Medulla oblongata (tissue), 1 donor: ENCODE measurements at regions not wholly inside any gene's neighbourhood (a gene's known extent, or its start where the extent isn't known, plus 50 kb on each side); places are given as distances from the start of the nearest gene placed in this dataset.

Experiments
- DNase-seq: peaks from one replicate; pipeline ENCODE4 v3.0.0-alpha.2; 2015; ENCODE audit errors: extremely low spot score

DNA sequence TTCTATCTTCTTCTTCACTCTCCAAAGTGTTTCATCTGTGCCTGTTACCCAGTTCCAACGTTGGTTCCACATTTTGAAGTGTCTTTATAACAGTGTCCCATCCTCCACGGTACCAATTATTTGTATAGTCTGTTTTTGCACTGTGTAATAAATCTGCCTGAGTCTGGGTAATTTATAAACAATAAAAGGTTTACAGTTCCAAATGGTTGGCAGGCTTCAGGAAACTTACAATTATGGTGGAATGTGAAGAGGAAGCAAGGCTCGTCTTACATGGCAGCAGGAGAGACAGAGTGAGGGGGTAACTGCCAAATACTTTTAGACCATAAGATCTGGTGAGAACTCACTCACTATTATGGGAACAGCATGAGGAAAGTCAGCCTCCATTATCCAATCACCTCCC, 465.4 kb upstream of the CDH9 start:
- no peak for DNase-seq

DNA sequence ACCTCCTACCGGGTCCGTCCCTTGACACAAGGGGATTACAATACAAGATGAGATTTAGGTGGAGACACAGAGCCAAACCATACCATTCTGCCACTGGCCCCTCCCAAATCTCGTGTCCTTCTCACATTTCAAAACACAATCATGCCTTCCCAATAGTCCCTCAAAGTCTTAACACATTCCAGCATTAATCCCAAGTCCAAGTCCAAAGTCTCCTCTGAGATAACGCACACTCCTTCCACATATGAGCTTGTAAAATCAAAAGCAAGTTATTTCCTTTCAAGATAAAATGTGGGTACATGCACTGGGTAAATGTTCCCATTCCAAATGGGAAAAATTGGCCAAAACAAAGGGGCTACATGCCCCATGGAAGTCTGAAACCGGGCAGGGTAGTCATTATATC, 463.9 kb upstream of the CDH9 start:
- no peak for DNase-seq

DNA sequence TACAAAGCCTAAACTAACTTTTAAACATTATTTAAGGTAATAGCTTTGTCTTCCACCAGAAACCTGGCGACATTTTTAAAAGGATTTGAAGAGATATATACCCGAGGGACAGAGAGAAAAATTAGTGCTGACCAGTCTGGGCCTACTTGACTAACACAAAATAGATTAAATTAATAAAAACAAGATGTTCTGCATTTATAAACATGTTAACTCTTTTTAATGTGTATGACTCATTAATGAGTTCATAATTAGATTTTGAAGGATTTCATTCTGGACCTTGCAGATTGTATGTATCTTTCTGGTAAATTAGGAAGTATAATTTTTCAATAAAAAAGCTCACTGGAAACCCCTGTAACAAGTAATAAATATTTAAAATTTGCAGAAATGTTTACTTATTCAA, 459.1 kb upstream of the CDH9 start:
- DNase-seq: no peak

DNA sequence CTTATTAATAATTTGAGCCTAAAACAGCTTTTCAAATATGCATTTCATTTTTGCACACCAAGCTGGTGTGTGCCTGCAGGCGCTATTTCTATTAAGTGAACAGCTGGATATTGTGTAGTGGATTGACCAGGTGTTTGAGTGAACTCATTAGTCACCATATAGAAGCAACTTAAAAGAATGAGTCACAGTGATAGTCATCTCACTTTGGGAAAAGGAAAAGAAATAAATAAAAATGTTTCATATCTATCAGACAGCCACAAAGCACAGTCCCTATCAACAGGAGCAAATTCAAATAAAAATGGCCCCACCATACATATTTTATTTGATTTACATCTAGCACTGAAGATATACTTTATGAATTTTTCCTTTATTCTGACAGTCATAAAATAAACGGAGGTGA, 456.5 kb upstream of the CDH9 start:
- no peak for DNase-seq

DNA sequence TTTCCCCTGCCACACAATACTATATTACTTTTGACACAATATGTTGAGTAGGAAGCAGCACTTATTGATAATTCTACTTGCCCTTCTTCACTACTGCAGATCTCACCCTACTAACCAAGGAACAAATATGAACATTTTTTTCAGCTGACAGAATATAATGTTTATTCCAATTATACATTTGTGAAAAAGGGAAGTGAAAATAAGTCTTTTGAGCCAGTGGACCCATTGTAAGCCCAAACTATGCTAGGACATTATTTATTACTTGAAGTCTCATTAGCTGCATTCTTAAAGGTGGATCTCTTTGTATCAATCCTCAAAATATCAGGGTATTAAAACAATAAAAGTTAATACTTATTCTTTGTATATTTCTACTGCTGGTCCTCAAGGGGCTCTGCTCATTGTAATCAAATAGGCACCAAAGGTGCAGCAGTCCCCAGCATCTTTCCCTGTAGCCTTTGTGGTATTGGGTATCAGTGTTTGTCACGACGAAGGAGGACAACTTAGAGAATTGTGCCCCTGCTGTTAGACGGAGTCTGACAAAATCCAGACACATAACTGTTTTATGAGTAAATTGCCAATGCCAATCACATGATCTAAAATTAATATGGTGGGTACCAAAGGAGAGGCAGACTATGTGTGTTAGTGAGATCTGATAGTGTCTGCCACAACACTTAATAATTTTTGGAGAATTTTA, 453.5 kb upstream of the CDH9 start:
- no peak for DNase-seq

DNA sequence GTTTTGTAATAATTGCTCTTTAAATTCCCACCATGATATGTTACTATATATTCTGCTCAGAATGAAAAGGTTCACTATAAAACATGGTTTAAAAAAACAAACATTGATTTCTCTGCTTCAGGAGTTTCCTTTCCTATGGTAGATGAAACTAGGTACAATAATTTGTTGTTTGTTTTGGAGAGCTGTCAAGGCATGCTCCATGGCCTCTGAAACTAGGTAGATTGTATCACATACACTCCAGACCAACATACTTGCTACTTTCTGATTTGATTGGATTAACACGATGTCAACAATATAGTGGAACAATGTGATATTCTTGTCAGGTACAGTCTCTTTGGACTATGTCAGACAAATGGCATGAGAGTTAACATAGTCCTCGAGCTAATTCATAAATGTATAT, 452.7 kb upstream of the CDH9 start:
- DNase-seq: no peak

DNA sequence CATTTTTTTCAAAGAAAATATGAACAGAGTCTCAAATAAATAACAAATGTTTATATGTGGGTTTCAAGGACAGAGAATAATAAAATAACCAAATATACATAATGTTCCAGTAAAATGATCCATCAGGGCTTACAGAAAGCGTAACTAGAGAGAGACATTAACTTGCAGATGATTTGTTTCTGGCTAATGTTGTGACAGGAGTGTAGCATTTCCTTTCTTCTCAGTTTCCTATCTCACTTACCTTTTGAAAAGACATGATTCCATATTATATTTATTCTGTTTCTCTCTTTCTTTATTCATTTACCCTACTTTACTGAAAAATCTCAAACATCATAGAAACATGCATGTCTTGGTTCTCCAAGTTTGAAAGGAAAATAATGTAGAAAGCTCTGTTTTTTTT, 451.3 kb upstream of the CDH9 start:
- DNase-seq: no peak

DNA sequence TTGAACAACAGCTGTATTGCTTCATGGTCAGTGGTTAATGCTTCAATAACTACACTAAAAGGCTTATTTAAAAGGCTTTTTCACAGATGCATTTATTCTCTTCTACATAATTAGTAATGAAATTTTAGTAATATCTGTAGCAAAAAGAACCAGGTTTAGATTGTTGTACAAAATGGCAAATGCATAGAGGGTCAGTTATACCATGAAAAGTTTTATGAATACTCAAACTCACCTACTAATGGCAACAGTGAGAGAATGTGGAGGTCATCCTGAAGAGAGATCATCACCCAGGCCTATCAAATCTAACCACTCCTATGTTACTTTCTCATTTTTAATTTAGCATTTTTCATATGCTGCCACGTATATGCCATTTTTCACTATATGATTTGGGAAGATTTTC, 444.3 kb upstream of the CDH9 start:
- no peak for DNase-seq

DNA sequence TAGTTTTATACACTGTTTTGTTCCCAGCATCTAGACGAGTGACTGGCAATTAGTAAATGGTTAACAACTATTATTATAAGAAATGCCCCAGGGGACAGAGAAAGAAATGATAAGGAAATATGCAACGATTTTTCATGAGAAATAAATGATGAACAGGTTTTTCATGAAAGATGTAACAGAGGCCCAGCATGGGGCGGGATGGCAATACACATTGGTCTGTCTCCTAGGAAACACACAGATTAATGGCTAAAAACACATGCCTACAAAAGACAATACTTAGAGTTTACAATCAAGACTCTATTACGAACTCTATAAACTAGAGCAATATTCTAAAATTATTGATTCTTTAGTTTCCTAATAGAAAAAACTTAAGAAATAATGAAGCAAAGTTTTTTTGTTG, 441.5 kb upstream of the CDH9 start:
- DNase-seq: no peak

DNA sequence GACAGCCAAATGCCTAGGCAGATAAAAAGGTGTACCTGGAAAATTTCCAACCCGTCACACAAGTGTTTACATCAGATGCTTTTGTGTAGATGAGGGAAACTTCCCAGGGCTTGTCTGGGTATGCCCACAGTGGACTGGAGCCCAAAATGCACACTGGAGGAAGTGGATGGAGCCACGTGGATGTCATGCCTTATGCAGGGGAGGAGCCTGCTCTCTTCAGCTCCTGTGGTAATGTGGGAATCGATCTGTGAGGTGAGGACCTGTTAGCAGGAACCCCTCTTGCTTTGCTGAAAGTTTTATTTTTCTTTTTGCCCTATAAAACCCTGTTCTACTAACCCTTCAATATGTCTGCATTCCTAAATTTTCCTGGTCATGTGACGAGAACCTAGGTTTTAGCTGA, 439.2 kb upstream of the CDH9 start:
- no peak for DNase-seq

DNA sequence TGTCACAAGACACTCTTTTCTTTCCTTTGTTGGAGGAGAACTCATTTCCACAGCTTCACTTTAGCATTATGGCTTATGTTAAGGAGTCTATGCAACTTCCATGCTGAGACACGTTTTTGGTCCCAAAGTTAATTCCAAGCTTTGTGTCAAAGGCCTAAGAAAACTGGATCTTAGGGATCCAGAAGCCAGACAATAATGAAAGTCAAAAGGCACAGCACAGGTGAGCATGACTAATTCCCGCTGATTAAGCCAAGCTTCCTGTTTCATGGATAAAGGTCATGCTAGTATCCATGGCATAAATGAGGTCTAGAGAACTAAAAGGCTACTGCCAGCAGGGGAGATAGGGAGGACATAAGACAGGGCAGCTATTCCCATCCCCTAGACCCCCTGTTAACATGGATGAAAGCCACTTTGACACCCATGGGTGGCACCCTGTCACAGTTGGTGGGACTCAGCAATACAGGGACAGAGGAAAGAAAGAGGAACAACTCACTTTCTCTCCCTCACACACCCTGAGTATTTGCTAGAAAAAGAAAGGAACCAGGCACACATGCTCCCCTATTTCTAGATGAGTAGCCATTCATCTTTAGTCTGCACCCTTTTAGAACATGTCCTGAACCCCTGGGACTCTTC, 438.1 kb upstream of the CDH9 start:
- DNase-seq: no peak

DNA sequence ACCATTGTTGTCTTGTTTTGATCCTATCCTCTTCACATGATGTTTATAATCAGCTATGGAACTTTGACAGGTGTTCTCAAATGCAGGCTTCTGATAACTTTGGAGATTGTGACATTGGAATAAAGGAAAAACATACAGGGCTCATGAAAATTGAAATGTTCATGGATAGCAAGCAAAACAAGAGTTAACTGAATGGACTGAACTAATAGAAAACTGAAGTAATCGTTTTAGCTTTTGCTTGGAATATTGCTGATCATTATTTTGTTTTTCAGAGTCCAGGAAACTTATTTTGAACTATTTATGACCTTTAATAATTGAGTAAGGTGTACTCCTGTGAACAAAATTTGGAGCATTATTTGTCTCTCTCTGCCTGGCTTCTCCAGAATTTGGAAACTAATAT, 436.7 kb upstream of the CDH9 start:
- DNase-seq: no peak

DNA sequence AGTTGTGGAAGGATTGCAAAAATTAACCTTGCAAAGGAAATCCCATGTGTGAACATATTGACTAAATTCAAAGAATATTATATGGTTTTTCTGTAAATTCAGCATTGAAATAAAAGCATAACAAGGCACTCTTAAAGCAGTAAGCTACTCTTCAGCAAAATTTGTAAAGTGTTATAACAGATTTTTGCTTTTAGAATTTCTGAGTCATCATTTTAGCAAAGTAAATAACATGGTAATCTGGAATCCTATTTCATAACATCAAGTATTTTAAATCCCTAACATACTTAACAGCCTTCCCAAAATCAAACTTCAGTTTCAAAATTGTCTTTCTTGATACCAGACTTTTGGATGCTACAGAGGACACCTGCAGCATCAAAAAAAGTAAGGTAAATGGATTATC, 436.0 kb upstream of the CDH9 start:
- DNase-seq: no peak

DNA sequence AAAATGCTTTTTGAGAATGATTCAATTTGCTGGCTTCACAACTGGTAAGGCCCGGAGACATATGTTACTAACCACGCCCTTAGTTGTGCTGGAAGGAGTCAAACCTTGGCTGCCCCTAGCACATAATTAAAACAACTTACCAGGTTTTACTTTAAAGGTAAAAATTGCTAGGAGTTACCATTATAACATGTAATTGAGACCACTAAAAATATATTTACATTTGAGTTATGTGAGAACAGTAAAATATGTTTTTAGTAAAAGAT, 435.6 kb upstream of the CDH9 start:
- no peak for DNase-seq

DNA sequence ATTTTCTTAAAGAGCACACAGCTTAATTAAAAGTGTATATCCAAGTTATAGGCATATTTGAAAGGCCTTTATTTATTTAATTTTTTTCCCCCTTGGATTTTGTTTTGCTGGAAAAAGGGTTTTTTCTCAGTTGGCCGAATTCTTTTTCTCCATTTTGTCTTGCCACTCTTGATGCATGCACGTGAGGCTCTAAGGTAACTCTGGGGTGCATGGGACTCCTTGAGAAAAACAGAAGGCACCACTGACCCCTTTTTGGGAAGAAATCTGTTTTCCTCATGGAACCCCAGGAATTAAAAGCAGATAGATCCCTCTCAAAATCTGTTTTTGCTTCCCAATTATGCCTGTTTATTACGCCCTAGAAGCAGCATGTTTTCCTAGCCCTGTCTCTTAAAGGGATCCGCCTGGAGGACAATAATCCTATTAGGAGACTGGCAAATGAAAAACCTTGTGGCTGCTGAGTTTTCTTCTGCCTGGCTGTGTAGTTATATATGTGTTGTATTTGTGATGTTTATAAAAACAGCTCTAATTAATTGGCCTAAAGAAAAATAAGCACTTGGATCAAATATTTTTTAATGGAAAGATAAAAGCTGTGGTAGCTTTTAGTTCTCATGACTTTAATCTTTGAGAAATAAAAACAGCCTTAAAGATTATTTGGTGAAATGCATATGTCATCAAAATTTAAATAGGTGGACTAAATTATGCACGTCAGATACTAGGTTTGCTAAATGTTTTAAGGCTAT, 435.1 kb upstream of the CDH9 start:
- DNase-seq: no peak

DNA sequence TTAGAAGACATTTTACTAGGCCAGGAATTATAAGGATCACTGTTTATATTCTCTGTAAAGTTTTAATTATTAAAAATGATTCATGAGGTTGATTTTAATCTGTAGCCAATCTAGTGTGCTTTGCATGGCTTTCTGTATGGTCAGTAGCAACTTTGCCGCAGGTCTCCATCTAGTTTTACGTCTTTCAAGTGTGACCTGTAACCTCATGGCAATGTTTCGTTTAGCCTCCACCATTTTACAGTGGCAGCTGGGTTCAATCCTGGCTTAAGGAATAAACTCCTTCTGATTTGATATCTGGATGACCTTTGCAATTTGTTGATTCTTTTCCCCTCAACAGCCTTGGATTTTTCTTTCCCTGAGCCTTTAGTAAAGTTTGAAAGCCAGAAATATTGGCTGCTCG, 434.5 kb upstream of the CDH9 start:
- DNase-seq: no peak

DNA sequence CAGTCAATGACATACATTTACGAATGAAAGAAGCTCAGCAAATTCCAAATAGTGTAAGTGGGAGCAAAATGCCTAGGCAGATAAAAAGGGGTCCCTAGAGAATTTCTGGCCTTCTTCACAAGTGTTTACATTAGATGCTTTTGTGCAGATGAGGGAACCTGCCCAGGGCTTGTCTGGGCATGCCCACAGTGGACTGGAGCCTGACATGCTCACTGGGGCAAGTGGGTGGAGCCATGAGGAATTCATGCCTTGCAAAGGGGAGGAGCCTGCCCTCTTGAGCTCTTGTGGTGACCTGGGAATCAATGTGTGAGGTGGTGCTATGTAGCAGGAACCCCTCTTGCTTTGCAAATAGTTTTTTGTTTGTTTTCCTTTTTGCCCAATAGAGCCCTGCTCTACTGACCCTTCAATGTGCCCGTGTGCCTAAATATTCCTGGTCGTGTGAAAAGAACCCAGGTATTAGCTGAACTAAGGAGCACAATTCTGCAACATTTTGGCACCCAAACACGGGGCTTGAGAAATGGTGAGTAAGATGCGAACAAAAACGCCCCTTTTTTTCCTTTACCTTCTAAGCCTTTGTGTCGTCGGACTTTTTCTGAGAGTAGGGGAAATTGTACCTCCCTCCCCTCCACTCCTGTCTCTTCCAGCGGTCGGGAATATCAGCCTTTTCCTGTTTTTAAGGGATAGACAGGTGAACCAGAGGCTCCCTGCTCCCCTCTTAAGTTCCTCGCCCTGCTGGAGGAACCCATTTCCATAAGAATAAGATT, 433.8 kb upstream of the CDH9 start:
- DNase-seq: no peak

DNA sequence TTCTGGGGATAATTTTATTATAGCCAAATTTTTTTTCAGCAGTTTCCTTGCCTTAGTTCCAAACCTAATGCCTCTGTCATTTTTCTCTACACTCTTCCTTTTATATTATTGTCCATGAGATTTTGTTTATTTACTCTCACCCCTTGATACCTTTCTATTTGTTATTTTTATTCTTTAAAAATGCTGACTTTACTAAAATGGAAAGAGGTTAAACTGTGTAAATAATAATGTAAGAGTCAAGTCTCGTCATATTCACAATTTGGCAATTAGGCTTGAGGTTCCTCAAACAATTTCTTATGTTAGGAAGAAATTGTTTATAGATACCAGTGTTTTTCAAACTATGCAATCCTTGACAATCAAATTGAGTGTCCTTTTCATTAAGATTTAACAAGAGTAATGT, 428.6 kb upstream of the CDH9 start:
- no peak for DNase-seq

DNA sequence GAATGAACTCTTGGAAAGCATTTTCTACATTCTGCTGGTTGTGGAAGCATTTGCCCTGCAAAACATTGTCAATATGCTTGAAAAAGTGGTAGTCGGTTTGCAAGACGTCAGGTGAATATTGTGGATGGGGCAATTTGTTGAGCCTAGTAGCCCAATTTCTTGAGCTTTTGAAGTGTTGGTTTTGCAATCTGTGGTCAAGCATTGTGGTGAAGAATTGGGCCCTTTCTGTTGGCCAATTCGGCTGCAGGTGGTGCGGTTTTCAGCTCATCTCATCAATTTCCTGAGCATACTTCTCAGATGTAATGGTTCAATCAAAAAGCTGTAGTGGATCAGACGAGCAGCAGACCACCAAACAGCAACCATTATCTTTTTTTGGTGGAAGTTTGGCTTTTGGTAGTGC, 426.8 kb upstream of the CDH9 start:
- DNase-seq: no peak

DNA sequence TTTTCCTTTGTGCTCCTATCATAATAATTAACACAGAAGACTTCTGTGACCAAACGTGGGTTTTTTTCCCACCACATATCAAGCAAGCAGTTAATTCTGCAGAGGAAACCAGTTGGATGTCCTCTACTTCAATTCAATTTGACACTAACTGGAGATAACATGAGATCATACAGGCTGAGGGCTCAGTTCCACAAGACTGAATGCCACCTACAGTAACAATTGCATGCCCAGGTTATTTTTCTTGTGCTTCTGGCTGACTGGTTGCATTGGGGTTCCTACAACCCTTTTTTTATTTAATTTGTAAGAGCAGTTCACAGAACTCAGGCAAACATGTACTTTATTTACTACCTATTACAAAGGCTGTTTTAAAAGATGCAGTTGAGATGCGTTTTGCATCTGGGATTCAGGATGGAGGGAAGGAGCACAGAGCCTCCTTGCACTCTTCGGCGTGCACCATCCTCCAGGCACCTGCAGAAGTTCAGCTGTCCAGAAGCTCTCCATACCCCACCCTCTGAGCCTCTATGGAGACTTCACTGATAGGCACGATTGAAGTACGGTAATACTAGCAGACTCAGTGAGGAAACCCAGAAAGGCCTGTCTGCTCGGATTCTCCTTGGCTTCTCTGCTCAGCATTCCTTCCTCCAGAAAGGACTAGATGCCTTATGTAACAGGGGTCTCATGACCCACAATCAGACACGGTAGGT, 425.2 kb upstream of the CDH9 start:
- DNase-seq: no peak

DNA sequence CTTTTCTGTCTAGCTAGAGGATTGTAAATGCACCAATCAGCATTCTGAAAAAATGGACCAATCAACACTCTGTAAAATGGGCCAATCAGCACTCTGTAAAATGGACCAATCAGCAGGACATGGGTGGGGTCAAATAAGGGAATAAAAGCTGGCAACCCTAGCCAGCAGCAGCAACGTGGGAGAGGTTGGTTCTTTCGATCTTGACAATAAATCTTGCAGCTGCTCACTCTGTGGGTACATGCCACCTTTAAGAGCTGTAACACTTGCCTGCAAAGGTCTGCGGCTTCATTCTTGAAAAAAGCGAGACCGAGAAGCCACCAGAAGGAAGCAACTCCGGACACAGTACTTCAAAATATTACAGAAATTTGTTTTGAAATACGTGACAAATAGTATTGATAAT, 424.6 kb upstream of the CDH9 start:
- no peak for DNase-seq

DNA sequence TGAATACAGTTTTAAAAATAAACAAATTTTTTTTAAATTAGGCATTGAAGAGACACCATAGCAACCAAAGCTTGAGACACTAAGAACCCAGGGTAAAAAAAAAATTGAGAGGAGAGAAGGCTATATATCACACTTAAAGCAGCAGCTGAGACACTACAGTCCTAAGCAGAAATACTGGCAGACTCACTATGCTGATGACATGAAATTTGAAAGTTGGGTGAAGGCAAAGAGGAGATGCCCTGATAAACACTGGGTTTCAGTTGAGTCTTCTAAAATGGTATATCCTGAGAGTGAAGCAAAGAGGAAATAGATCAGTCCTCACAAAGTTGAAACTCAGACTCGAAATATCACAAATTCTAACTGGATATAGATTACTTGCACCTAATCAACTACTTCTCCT, 419.9 kb upstream of the CDH9 start:
- no peak for DNase-seq
